Mucosa of gallbladder (tissue), 1 donor: ENCODE measurements at regions not wholly inside any gene's neighbourhood (a gene's known extent, or its start where the extent isn't known, plus 50 kb on each side); places are given as distances from the start of the nearest gene placed in this dataset.

ENCODE experiments used
- DNase-seq: peaks from one replicate; pipeline ENCODE4 v3.0.0-alpha.2; 2020; ENCODE audit warnings: low spot score
- donor health status: DM: no; HTN: no; CAD: no.

DNA sequence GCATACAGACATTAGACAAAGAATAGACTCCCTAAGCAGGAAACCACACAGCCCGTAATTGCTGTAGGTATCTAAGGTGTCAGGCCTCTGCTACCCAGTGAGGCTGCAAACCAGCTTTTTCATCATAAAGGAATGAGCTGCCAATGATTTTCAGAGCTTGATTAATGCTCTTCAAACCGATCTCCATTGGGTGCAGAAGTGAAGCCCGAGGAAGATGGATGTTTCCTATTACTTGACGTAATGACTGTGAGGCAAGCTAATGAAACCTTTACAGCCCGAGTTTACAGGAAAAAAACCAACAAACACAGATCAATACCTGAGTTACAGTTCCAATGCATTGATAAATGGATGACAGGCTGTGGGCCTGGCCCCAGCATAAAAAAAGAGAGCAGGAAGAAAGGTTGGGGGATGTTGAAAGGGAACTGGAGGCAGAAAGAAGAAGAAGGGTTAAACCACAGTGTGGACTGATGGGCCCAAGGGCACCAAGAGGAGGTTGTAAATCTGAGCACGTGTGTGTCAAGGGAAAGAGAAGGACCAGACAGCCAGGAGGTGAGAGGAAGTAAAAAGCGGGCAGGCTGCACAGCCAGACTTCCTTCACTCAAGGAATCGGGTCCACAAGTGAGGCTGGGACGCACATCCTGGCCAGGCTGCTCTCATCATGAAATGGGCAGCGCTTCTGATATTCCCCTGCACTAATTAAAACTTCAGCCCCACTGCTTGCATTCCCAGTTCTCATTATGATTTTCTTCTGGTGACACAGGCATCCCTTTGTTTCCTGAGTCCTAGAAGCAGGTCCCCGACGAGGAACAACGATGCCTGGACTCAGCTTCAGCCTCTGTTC lies 70.6 kb upstream of the NTM start:
- no peak for DNase-seq

GRCh38 chr11:131300439-131300717 lies 70.0 kb upstream of the NTM start:
- DNase-seq, result no peak

GRCh38 chr11:131301306-131301705 lies 69.1 kb upstream of the NTM start:
- DNase-seq, result no peak

GRCh38 chr11:131302836-131303235 lies 67.6 kb upstream of the NTM start:
- DNase-seq, result no peak

DNA sequence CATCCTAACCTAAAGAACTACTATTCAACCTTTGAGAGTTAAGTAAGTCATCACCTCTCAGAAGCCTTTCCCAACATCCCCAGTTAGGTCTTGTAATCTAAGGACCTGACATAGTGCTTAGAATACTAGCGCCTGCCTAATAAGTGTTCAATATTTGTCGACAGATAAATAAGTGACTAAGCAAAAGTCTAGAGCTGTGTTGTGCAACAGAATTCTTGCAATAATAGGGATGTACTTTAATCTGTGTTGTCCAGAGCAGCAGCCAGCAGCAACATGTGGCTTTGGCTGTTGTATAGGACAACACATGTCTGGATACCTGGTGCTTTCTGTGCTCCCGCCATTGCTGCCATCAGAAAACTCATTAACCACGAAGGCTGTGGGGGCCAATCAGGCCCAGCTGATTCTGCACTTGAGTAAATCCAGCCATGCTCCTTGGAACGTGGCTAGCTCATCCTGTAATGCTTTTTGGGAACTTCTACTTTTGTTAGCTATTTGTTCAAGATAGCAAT lies 66.8 kb upstream of the NTM start:
- no peak for DNase-seq

GRCh38 chr11:131305005-131305404 lies 65.4 kb upstream of the NTM start:
- no peak for DNase-seq

DNA sequence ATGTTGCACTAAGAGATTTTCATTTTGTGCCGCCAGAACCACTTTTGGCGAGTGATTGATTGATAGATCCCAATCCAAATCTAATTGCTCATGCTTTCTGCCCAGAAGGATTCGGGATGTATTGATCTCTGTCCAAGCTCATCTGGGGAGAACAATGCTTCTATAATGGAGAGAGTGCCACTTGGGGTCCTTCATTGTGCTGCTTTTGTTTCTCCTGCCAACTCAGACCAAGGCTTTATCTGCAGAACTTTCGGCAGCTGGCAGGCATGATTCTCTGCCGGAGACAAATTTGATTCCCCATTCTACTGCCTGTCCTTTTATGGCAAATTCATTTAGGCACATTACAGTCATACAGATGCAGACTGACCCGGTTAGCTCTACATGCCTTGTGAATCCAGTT lies 62.9 kb upstream of the NTM start:
- DNase-seq, result no peak

DNA sequence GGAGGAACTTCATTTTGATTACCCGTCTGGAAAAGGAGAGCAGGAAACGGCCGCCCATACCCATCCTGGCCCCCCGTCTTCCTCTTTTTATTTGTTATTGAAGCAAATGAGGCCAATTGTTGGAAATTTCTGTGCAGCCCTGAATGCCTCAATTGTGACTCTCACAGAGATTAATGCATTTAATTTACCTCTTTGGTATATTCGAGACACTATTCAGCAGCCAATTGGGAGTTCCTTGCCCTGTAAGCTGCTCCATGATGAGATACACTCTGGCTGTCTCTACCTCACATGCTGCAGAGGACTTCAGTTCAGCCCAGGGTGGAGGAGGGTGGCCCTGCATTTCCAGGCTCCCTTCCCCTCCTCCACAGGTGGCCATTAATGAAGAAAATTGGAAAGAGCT lies 60.6 kb upstream of the NTM start:
- DNase-seq, result no peak

GRCh38 chr11:131311776-131312514 lies 58.5 kb upstream of the NTM start:
- no peak for DNase-seq
